SK-N-MC (cell line): ENCODE measurements at regions not wholly inside any gene's neighbourhood (a gene's known extent, or its start where the extent isn't known, plus 50 kb on each side); places are given as distances from the start of the nearest gene placed in this dataset.

Source experiments
- EZH2 ChIP-seq: fragments of 200-600 bp; sonication (generic); IDR thresholded peaks from one replicate; pipeline ENCODE4 v1.6.1; 2017; ENCODE audit warnings: antibody characterized with exemption
- FOXP2 ChIP-seq: optimal IDR thresholded peaks from 2 replicates; pipeline ENCODE3; 2011; ENCODE audit warnings: mild to moderate bottlenecking, moderate library complexity; ENCODE audit not compliant: insufficient read depth; ENCODE audit errors: extremely low read length, control extremely low read depth
- POLR2AphosphoS5 ChIP-seq: IDR thresholded peaks from 2 replicates; pipeline ENCODE4 v1.6.1; 2012; ENCODE audit warnings: mild to moderate bottlenecking, low read depth, low read length, borderline replicate concordance

- no peak for TF ChIP-seq EZH2
- TF ChIP-seq POLR2AphosphoS5: no peak
- TF ChIP-seq FOXP2: no peak
Measured at GRCh38 chr21:27586986-27587385, 620.1 kb upstream of the ADAMTS5 start.
